Neuronal stem cell (in vitro differentiated cells): ENCODE measurements at regions not wholly inside any gene's neighbourhood (a gene's known extent, or its start where the extent isn't known, plus 50 kb on each side); places are given as distances from the start of the nearest gene placed in this dataset.
A peak's percentile ranks its signal among the peaks of the same experiment; 100 is the strongest.

ENCODE experiments used
- DNase-seq: peaks from one replicate; pipeline ENCODE4 v3.0.0-alpha.2; 2013; ENCODE audit warnings: low spot score
- H2AFZ ChIP-seq: one replicate; pipeline ENCODE4 v1.6.1; 2013; ENCODE audit warnings: mild to moderate bottlenecking, low read length, inconsistent platforms
- H2AK5ac ChIP-seq: 2 replicates; pipeline ENCODE4 v1.6.1; 2013; ENCODE audit warnings: low read depth, mild to moderate bottlenecking, inconsistent platforms, low read length, moderate library complexity, mixed read lengths
- H2BK120ac ChIP-seq: 2 replicates; pipeline ENCODE4 v1.6.1; 2013; ENCODE audit warnings: low read depth, mild to moderate bottlenecking, inconsistent platforms, low read length, moderate library complexity, mixed read lengths
- H2BK12ac ChIP-seq: one replicate; pipeline ENCODE4 v1.6.1; 2013; ENCODE audit warnings: low read length, inconsistent platforms
- H2BK15ac ChIP-seq: 2 replicates; pipeline ENCODE4 v1.6.1; 2013; ENCODE audit warnings: mild to moderate bottlenecking, low read length, inconsistent platforms, mixed read lengths
- H2BK5ac ChIP-seq: one replicate; pipeline ENCODE4 v1.6.1; 2013; ENCODE audit warnings: inconsistent platforms, mild to moderate bottlenecking, low read length, moderate library complexity
- H3K14ac ChIP-seq: one replicate; pipeline ENCODE4 v1.6.1; 2013; ENCODE audit warnings: low read length, inconsistent platforms
- H3K18ac ChIP-seq: 2 replicates; pipeline ENCODE4 v1.6.1; 2013; ENCODE audit warnings: low read length, inconsistent platforms
- H3K23ac ChIP-seq: 2 replicates; pipeline ENCODE4 v1.6.1; 2013; ENCODE audit warnings: low read depth, mild to moderate bottlenecking, mixed read lengths, low read length, inconsistent platforms; ENCODE audit not compliant: poor library complexity
- H3K27ac ChIP-seq: replicated peaks from 3 replicates; pipeline ENCODE4 v1.5.1; 2013; ENCODE audit warnings: low read length, inconsistent platforms
- H3K27me3 ChIP-seq, 3 experiments: 2 replicates each; pipeline ENCODE4 v1.6.1; 2013; ENCODE audit warnings: low read length in 3 of 3, mild to moderate bottlenecking in 2 of 3, inconsistent platforms in 1 of 3, low read depth in 1 of 3, mixed read lengths in 1 of 3, moderate library complexity in 1 of 3; ENCODE audit not compliant: control insufficient read depth in 3 of 3, insufficient read depth in 3 of 3
- H3K36me3 ChIP-seq, 2 donors: replicated peaks in 1 of 2; 2 replicates each; pipeline ENCODE4 v1.6.1; 2013; ENCODE audit warnings: low read length in 2 of 2; ENCODE audit not compliant: control insufficient read depth in 2 of 2, insufficient read depth in 2 of 2
- H3K4ac ChIP-seq: 2 replicates; pipeline ENCODE4 v1.6.1; 2013; ENCODE audit warnings: inconsistent platforms, mild to moderate bottlenecking, low read length, moderate library complexity
- H3K4me1 ChIP-seq, 2 donors: 1 replicate in 1 of 2; 2 replicates in 1 of 2; pipeline ENCODE4 v1.6.1; 2013; ENCODE audit warnings: low read length in 2 of 2, low read depth in 1 of 2; ENCODE audit not compliant: control insufficient read depth in 2 of 2, insufficient read depth in 1 of 2
- H3K4me2 ChIP-seq: one replicate; pipeline ENCODE4 v1.6.1; 2013; ENCODE audit warnings: mild to moderate bottlenecking, low read length, inconsistent platforms; ENCODE audit not compliant: insufficient read depth, poor library complexity, severe bottlenecking
- H3K4me3 ChIP-seq, 2 donors: 2 replicates each; pipeline ENCODE4 v1.5.1; 2013; ENCODE audit warnings: low read length in 2 of 2, mild to moderate bottlenecking in 2 of 2, inconsistent platforms in 1 of 2, moderate library complexity in 1 of 2
- H3K79me1 ChIP-seq: one replicate; pipeline ENCODE4 v1.6.1; 2013; ENCODE audit warnings: low read depth, mild to moderate bottlenecking, inconsistent platforms, low read length, moderate library complexity
- H3K9ac ChIP-seq: one replicate; pipeline ENCODE4 v1.6.1; 2013; ENCODE audit warnings: mild to moderate bottlenecking, low read depth, low read length, inconsistent platforms; ENCODE audit not compliant: poor library complexity
- H3K9me3 ChIP-seq, 2 donors: replicated peaks in 1 of 2; 2 replicates each; pipeline versions ENCODE3 to v1.6.1; 2013; ENCODE audit warnings: low read length in 2 of 2, mild to moderate bottlenecking in 2 of 2, inconsistent platforms in 1 of 2, low read depth in 1 of 2, mixed read lengths in 1 of 2, moderate library complexity in 1 of 2; ENCODE audit not compliant: control insufficient read depth in 2 of 2, insufficient read depth in 1 of 2
- H4K8ac ChIP-seq: one replicate; pipeline ENCODE4 v1.6.1; 2013; ENCODE audit warnings: low read depth, mild to moderate bottlenecking, inconsistent platforms, low read length, moderate library complexity
- H4K91ac ChIP-seq: one replicate; pipeline ENCODE4 v1.6.1; 2013; ENCODE audit warnings: low read length, low read depth, mild to moderate bottlenecking, inconsistent platforms; ENCODE audit not compliant: poor library complexity
- WGBS, 2 donors: extraction: QIAGEN DNeasy Blood & Tissue Kit; methylation state at CpG; one replicate each; pipeline ENCODE4 v1.1.7; 2013; ENCODE audit warnings: missing lambda C conversion rate in 2 of 2, mixed read lengths in 1 of 2; ENCODE audit not compliant: insufficient read length in 2 of 2, insufficient replicate concordance in 1 of 2; ENCODE audit errors: extremely low coverage in 2 of 2; 5-methylcytosine and 5-hydroxymethylcytosine counted together

DNA sequence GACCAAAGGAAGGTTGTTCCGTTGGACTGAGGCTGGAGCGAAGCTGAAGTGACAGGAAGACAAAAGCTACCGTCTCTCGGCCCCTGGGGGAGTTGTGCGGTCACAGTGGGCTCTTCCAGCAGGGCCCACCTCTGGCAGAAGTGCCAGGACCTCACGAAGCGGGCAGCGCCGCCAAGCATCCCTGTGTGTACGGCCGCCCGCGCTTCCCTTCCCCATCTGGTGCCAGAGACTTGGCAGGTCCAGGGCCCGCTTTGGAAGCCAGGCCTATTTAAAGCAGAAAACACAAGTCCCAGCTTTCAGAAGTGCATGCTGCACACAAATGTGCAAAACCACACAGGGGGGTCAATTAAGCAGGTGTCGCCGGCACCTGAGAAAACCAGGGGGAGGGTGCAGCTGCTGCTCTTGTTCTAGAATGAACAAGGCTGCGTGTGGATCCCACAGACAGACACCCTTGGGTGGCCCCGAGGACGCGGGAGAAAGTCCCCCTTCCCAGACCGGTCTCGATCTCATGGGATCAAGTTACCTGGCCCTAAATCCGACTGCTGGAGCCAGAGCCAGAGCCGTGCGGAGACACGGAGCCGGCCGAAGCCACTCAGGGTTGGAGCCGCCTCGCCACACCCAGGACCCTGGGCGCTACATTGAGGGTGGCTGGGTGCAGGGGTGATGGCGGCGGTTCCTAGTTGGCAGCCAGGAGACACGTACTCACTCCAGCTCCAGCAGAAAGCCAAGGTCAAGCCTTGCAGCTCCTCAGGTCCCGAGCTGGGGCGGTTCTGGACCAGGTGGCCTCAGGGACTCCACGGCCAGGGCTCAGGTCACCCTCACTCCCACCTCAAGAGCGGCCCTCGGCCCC is 51.8 kb upstream of the PPP2R2D start:
- Histone ChIP-seq H3K9ac (no peak overlapping the region), H3K18ac (peak overlapping the region; percentile 33), H3K4me2 (no peak overlapping the region), H4K8ac (no peak overlapping the region), H2BK120ac (no peak overlapping the region), H3K4me1 (peaks cover 0 to 4% of the 10 kb centered on the region in 2 donors), H3K14ac (no peak overlapping the region), H4K91ac (no peak overlapping the region), H3K4me3 (no peak overlapping the region), H2BK15ac (no peak overlapping the region), H3K36me3 (peaks cover 0 to 1% of the 10 kb centered on the region in 2 donors), H2AK5ac (no peak overlapping the region), H3K9me3 (peaks cover 0 to 1% of the 10 kb centered on the region in 2 donors), H2AFZ (no peak overlapping the region), H3K27ac (no peak overlapping the region), H3K27me3 (peaks cover 0 to 3% (median 2%) of the 10 kb centered on the region in 3 experiments), H2BK5ac (no peak overlapping the region), H2BK12ac (no peak overlapping the region), H3K79me1 (peaks cover 2% of the 10 kb centered on the region), H3K23ac (no peak overlapping the region), H3K4ac (no peak overlapping the region)
- no CpG with 5 or more reads among the region's 39 CpGs for WGBS, 2 donors
- DNase-seq, result no peak

- Histone ChIP-seq H2AFZ (no peak overlapping the region), H4K91ac (no peak overlapping the region), H3K14ac (no peak overlapping the region), H3K18ac (peak overlapping the region; percentile 33), H3K9me3 (no peaks in the 10 kb centered on the region), H3K79me1 (peaks cover 2% of the 10 kb centered on the region), H2BK120ac (no peak overlapping the region), H3K4ac (no peak overlapping the region), H2AK5ac (no peak overlapping the region), H4K8ac (no peak overlapping the region), H2BK12ac (no peak overlapping the region), H3K4me2 (no peak overlapping the region), H3K27ac (no peak overlapping the region), H3K4me3 (no peak overlapping the region), H3K36me3 (peaks cover 0 to 1% of the 10 kb centered on the region in 2 donors), H2BK15ac (no peak overlapping the region), H3K27me3 (peaks cover 0 to 6% (median 3%) of the 10 kb centered on the region in 3 experiments), H2BK5ac (no peak overlapping the region), H3K9ac (no peak overlapping the region), H3K4me1 (peaks cover 0 to 3% of the 10 kb centered on the region in 2 donors), H3K23ac (no peak overlapping the region)
- DNase-seq, result no peak
- WGBS, 2 donors, result no CpG with 5 or more reads among the region's 29 CpGs
Measured at GRCh38 chr10:131849591-131850382, 51.0 kb upstream of the PPP2R2D start.

DNA sequence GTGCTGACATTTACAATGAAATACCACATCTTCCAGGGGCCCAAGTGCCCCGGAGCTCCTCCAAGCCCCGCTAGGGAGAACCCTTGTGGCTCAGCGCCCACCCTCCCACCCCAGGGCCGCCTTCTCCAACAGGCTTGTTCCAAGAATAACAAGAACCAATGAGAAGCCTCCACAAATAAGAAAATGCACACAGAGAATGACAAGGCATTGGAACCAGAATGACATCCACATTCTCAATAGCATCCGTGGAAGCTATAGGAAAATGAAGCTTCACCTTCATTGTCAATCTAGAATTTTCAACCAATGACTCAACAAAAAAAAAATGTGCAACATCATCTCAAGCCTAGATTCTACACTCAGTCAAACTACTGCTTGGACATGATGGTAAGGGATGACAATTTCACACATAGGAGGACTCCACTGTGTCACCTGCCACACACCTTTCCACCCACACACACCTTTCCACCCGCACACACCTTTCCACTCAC is 50.4 kb upstream of the PPP2R2D start:
- Histone ChIP-seq H3K4me1 (peaks cover 0 to 2% of the 10 kb centered on the region in 2 donors), H3K4ac (no peak overlapping the region), H2BK5ac (no peak overlapping the region), H3K9ac (no peak overlapping the region), H3K18ac (no peak overlapping the region), H3K36me3 (peaks cover 0 to 1% of the 10 kb centered on the region in 2 donors), H3K14ac (no peak overlapping the region), H2BK15ac (no peak overlapping the region), H4K8ac (no peak overlapping the region), H2AK5ac (no peak overlapping the region), H3K79me1 (peaks cover 2% of the 10 kb centered on the region), H2AFZ (no peak overlapping the region), H3K4me3 (no peak overlapping the region), H3K23ac (peak overlapping the region; percentile 62), H4K91ac (no peak overlapping the region), H2BK12ac (no peak overlapping the region), H2BK120ac (no peak overlapping the region), H3K9me3 (no peaks in the 10 kb centered on the region), H3K27ac (no peak overlapping the region), H3K27me3 (peaks cover 0 to 12% (median 3%) of the 10 kb centered on the region in 3 experiments), H3K4me2 (no peak overlapping the region)
- no peak for DNase-seq
- WGBS, 2 donors, result no CpG with 5 or more reads among the region's 6 CpGs
